ENCODE measurements at regions not wholly inside any gene's neighbourhood (a gene's known extent, or its start where the extent isn't known, plus 50 kb on each side); places are given as distances from the start of the nearest gene placed in this dataset.

DNA sequence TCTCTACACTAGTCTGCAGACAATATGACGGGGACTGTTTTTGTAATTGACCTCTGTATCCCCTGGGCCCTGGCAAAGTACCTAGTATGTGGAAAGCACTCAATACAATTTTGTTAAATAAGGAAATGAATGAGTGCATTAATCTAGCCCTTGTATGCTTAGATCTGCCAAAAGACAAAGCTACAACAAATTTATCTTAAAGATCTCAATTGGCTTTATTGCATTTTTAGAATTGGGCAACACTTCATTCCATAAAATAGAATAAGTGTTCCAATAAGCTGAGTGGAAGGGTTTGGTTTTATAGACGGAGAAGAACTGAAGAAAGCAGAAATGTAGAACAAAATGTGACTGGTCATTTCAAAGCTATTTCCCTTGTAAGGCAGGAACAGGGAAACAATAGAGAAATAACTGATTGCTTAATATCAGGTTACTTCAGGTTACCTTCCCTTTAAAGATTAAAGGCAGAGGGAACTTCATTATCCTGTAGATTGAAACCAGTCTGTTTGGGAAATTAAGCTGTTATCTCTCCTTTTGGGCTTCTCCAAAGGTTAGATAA lies 108.3 kb upstream of the MME start:
- TF ChIP-seq, protein P1, sequence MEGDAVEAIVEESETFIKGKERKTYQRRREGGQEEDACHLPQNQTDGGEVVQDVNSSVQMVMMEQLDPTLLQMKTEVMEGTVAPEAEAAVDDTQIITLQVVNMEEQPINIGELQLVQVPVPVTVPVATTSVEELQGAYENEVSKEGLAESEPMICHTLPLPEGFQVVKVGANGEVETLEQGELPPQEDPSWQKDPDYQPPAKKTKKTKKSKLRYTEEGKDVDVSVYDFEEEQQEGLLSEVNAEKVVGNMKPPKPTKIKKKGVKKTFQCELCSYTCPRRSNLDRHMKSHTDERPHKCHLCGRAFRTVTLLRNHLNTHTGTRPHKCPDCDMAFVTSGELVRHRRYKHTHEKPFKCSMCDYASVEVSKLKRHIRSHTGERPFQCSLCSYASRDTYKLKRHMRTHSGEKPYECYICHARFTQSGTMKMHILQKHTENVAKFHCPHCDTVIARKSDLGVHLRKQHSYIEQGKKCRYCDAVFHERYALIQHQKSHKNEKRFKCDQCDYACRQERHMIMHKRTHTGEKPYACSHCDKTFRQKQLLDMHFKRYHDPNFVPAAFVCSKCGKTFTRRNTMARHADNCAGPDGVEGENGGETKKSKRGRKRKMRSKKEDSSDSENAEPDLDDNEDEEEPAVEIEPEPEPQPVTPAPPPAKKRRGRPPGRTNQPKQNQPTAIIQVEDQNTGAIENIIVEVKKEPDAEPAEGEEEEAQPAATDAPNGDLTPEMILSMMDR (conservative IDR thresholded peaks at IDR 0.05) = no peak
- no peak for TF ChIP-seq ZFX (IDR thresholded peaks at IDR 0.05)
